SU-DHL-6 (cell line): ENCODE measurements at regions not wholly inside any gene's neighbourhood (a gene's known extent, or its start where the extent isn't known, plus 50 kb on each side); places are given as distances from the start of the nearest gene placed in this dataset.

ENCODE experiments used
- EZH2phosphoT487 ChIP-seq: fragments of 200-600 bp; sonication (generic), shearing (Covaris generic); conservative IDR thresholded peaks from 2 replicates; pipeline ENCODE4 v1.6.1; 2018; ENCODE audit warnings: mild to moderate bottlenecking, antibody characterized with exemption, low read length, moderate library complexity, mixed read lengths
- TF ChIP-seq, protein P1 (sequence below): fragments of 200-600 bp; sonication (generic); IDR thresholded peaks from one replicate; pipeline ENCODE4 v1.5.1; 2017; ENCODE audit warnings: antibody characterized with exemption, mild to moderate bottlenecking, low read length, moderate library complexity; ENCODE audit not compliant: insufficient read depth, poor library complexity, severe bottlenecking

DNA sequence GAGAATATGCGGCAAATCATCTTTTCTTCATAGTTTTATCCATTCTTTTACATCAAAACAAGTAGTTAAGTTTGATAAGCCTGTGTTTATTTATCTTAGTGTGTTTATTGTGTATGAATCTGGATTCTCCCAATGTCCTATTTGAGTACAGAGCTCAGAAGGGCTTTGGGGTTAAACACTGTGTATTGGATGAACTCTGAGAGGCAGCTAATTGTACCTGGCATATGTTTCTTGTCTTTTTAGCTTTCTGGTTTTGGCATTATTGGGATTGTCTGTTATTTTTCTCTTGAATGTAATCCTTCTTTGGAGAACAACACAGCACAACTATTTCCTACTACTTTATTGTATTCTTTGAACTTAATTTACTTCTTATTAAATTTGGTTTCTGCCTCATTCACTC lies 906.9 kb downstream of the ADGRL2 start:
- TF ChIP-seq, protein P1, sequence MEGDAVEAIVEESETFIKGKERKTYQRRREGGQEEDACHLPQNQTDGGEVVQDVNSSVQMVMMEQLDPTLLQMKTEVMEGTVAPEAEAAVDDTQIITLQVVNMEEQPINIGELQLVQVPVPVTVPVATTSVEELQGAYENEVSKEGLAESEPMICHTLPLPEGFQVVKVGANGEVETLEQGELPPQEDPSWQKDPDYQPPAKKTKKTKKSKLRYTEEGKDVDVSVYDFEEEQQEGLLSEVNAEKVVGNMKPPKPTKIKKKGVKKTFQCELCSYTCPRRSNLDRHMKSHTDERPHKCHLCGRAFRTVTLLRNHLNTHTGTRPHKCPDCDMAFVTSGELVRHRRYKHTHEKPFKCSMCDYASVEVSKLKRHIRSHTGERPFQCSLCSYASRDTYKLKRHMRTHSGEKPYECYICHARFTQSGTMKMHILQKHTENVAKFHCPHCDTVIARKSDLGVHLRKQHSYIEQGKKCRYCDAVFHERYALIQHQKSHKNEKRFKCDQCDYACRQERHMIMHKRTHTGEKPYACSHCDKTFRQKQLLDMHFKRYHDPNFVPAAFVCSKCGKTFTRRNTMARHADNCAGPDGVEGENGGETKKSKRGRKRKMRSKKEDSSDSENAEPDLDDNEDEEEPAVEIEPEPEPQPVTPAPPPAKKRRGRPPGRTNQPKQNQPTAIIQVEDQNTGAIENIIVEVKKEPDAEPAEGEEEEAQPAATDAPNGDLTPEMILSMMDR, result no peak
- TF ChIP-seq EZH2phosphoT487, result no peak
